ENCODE measurements at regions not wholly inside any gene's neighbourhood (a gene's known extent, or its start where the extent isn't known, plus 50 kb on each side); places are given as distances from the start of the nearest gene placed in this dataset.

GRCh38 chr4:162650166-162650565 lies 486.4 kb upstream of the FSTL5 start:
- intact Hi-C loops (cut with micrococcal nuclease): no loop called here

DNA sequence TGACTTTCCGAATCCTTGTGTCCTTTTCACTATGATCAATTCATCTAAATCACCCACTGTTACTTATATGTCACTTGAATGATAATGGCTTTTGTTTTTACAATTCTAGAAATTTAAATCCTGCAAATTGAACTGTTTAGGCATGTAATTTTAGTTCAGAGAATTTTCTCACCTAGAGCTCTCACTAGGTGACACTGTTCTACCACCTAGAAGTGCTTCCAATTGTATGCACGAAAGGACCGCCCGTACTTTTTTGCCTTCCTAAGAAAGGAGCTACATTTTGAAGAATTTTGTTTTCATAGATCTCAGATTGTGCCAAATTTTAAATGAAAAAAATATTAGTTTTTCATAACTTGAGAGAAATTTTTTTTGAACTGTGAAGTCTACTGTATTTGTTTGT lies 481.6 kb upstream of the FSTL5 start:
- intact Hi-C loops (cut with micrococcal nuclease): no loop called here

- intact Hi-C loops (cut with micrococcal nuclease): no loop called here
Observed at GRCh38 chr4:162644346-162644745, 480.5 kb upstream of the FSTL5 start.

DNA sequence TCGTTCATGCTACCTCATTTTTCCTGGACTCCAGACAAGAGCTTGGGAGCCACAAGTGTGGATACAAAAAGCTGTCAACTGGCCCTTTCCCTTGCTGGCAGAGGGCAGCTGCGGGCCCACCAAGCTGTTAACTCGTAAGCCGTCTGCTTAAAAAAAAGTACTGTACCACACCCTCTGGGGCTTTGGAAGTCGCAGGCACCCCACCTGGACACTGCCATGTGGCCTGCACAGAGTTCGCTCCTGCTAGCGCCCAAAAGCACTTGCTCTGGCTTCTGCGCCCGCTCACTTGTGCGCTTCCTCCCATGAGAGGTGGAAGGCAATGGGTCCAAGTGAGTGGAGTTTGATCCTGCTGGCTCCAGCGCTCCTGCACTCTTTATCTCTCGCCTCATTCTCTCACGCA lies 476.4 kb upstream of the FSTL5 start:
- intact Hi-C loops (cut with micrococcal nuclease): no loop called here

GRCh38 chr4:162634390-162634789 lies 470.6 kb upstream of the FSTL5 start:
- intact Hi-C loops (cut with micrococcal nuclease): no loop called here

- intact Hi-C loops (cut with micrococcal nuclease): no loop called here
Observed at GRCh38 chr4:162622664-162623063, 458.9 kb upstream of the FSTL5 start.

GRCh38 chr4:162610116-162610515 lies 446.3 kb upstream of the FSTL5 start:
- intact Hi-C loops (cut with micrococcal nuclease): no loop called here

GRCh38 chr4:162586266-162586665 lies 422.5 kb upstream of the FSTL5 start:
- intact Hi-C loops (cut with micrococcal nuclease): no loop called here

- intact Hi-C loops (cut with micrococcal nuclease): no loop called here
Observed at GRCh38 chr4:162582180-162582579, 418.4 kb upstream of the FSTL5 start.

DNA sequence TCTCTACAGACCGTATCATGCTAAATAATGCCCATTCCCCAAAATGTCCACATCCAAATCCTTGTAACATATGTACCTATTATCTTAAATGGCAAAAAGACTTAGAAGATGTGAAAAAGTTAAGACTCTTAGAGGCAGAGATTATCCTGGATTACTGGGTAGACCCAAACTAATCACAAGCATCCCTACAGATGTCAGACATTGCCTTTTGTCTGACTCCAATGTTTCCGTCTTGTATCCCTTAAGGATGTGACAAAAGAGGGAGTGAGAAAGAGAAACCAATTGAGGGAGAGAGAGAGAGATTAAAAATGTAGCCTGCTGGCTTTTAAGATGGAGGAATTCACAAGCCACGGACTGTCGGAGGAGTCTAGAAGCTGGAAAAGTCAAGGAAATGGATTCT lies 401.9 kb upstream of the FSTL5 start:
- intact Hi-C loops (cut with micrococcal nuclease): no loop called here

DNA sequence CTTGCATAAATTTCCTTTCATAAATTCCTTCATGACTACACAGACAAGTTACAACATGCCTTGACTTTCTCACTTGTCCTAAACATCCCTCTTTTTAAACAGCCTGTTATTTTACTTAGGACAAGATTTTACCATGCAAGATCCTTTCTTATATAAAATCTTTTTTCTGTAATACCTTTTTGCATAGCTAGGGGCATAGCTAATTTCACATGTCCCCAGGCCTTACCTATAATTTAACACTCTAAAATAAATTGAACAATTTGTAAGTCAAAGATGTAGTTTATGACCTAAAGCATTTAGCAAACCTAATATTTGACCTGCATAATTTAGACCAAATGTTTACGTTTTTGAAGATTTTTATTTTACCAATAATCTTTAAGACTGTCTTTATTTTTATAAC lies 396.3 kb upstream of the FSTL5 start:
- intact Hi-C loops (cut with micrococcal nuclease): no loop called here

- intact Hi-C loops (cut with micrococcal nuclease): no loop called here
Observed at GRCh38 chr4:162557516-162558106, 393.8 kb upstream of the FSTL5 start.

GRCh38 chr4:162535121-162535520 lies 371.3 kb upstream of the FSTL5 start:
- intact Hi-C loops (cut with micrococcal nuclease): no loop called here

DNA sequence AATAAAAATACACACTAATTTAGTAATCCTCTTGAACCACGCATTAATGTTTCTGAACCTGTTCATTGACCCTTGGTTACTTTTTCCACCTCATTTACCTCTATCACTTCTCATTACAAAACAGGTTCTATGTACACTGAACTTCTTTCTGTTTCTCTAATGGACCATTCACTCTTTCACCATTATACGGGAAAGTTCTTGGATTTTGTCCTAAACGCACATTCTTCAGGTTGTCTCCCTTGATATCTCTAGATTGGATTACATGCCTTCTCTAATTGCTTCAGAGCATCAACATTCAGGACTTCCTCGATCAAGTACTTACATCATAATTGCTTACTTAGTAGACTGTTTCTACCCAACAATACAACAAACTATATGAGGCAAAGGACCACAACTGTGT lies 359.4 kb upstream of the FSTL5 start:
- intact Hi-C loops (cut with micrococcal nuclease): no loop called here

- intact Hi-C loops (cut with micrococcal nuclease): no loop called here
Observed at GRCh38 chr4:162522724-162523123, 358.9 kb upstream of the FSTL5 start.

- intact Hi-C loops (cut with micrococcal nuclease): no loop called here
Observed at GRCh38 chr4:162510937-162511336, 347.1 kb upstream of the FSTL5 start.

DNA sequence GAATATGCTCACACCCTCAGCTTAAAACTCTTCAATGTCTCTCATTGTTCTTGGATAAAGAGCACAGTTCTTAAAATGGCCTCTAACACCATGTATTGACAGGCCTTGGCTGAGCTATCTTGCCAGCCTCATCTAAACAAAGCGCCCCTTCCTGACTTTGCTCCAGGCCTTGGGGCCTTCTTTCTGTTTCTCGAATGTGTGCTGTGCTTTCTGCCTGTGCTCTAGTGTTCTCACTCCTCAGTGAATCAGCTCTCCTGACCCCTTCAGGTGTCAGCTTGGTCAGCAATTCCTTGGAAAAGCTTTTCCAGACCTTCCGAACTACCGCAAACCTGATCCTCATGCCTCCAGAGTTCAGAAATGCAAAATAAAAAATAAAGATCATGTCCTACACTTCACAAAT lies 346.3 kb upstream of the FSTL5 start:
- intact Hi-C loops (cut with micrococcal nuclease): no loop called here

DNA sequence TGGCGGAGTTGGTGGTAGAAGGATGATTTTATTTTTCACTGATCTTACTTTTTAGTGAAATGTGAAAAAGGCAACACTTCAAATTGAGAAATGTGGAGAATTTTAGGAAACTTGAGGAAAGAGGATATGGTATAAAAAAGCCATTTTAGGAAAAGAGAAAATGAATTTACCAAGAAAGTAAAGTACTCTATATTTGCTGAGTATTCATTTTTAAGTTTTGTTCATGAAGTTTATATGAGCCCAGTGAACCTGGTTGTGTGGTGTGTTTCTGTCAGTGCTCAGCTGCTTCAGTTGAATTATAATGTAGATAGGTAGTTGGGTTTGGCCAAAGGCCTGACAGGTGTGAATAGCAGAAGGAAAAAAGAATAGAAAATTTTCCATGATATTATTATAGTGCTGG lies 345.5 kb upstream of the FSTL5 start:
- intact Hi-C loops (cut with micrococcal nuclease): no loop called here

DNA sequence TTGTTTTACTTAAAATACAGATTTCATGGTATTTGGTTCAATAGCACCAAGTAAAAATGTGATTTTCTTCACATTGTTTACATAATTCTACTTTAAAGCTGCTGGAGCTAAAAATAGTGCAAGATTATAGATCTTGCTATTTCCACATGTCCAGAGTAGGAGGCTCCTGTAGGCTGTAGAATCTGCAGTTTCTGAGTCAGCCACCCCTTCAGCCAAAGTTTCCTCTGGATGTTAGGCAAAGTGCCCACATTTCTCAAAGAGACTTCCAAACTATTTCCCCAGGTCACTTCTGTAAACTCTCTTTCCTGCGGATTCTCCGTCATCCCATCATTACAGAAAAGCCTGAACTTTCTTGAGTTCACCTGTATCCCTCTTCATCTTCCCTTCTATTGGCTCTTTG lies 342.5 kb upstream of the FSTL5 start:
- intact Hi-C loops (cut with micrococcal nuclease): no loop called here

DNA sequence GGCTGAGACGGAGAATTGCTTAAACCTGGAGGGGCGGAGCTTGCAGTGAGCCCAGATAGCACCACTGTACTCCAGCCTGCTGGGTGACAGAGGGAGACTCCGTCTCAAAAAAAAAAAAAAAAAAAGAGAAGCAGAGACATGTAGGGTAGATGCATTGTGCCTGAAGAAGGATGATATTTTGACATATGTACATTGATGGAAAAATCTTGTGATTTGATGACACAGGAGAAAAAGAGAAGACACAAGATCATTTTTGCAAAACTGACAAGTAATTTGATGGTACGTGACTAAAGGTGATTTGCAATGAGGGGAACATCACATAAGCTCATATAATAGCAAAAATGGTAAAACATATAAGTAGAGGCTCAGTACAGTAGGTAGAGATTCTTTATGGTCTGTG lies 340.1 kb upstream of the FSTL5 start:
- intact Hi-C loops (cut with micrococcal nuclease): no loop called here

DNA sequence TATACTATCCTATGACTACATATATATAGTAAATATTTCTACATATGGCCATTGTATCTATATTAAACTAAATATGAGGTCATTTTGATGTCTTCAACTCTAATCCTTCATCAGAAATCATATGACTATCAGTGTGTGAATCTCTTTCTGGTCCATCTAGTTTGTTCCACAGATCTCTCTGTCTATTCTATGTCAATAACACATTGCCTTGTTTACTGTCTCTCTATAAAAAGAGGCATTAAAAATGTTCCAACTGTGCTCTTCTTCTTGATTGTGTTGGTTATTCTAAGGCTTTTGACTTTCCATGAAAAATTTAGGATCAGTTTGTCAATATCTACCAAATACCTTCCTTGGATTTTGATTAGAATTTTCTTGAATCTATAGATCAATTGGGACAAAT lies 338.3 kb upstream of the FSTL5 start:
- intact Hi-C loops (cut with micrococcal nuclease): no loop called here

DNA sequence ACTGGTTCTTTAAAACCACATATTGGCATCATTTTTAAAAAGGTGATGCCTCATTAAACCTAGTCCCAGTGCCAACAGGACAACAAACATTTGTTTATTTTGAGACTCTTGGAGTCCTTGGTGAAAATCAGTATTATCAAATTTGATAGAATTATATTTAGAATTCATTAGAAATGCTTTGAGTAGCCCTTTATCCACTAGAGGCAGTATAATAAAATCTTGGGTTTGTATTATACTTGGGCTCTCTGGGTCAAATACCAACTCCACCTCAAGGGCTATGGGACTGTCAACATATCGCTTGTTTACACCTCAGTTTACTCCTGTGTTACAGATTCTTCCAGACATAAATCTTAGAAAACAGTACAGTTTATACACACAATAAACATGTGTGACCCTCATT lies 335.7 kb upstream of the FSTL5 start:
- intact Hi-C loops (cut with micrococcal nuclease): loop anchor here (5.0 kb wide), 1 partner anchor 1183 kb away; no protein-coding TSS in a partner anchor

GRCh38 chr4:162498168-162498567 lies 334.4 kb upstream of the FSTL5 start:
- intact Hi-C loops (cut with micrococcal nuclease): loop anchor here (5.0 kb wide), 1 partner anchor 1184 kb away; no protein-coding TSS in a partner anchor

Data from T-helper 2 cell treated with Interferon-gamma antibody and Interleukin-4, amounts not matched to agents 100 ng/mL and 5 ng/mL, for 36 hours (primary cell).